Esophagus mucosa (tissue), 1 donor: ENCODE measurements at regions not wholly inside any gene's neighbourhood (a gene's known extent, or its start where the extent isn't known, plus 50 kb on each side); places are given as distances from the start of the nearest gene placed in this dataset.
"Not testable (repeated sequence)": the region's sequence is repeated elsewhere in the genome, so short reads cannot be mapped to it uniquely, and the experiment has no call there.

Experiments
- ATAC-seq: fragments of 200-7000 bp; cut with Tn5 transposase; one replicate; pipeline ENCODE4 v1.9.1; 2020
- donor health status: DM: yes; HTN: yes; CAD: no.

GRCh38 chr12:92987362-92987761, 58.3 kb upstream of the EEA1 start:
- peak; percentile 76 for ATAC-seq

GRCh38 chr12:92987846-92988621, 58.9 kb upstream of the EEA1 start:
- ATAC-seq: peak; percentile 48

GRCh38 chr12:92988622-92989130, 59.6 kb upstream of the EEA1 start:
- no peak for ATAC-seq

GRCh38 chr12:92989715-92990484, 60.8 kb upstream of the EEA1 start:
- ATAC-seq: no peak

GRCh38 chr12:92991134-92991533, 62.0 kb upstream of the EEA1 start:
- ATAC-seq: no peak

- no peak for ATAC-seq
These were observed 62.9 kb upstream of the EEA1 start for GRCh38 chr12:92992041-92992440.

GRCh38 chr12:92993259-92993658, 64.2 kb upstream of the EEA1 start:
- ATAC-seq: no peak

- peak; percentile 44 for ATAC-seq
These were observed 66.3 kb upstream of the EEA1 start for GRCh38 chr12:92995258-92995903.

GRCh38 chr12:93000026-93000425, 70.9 kb upstream of the EEA1 start:
- ATAC-seq: peak; percentile 71

- no peak for ATAC-seq
These were observed 72.3 kb upstream of the EEA1 start for GRCh38 chr12:93001407-93001806.

- peak; percentile 71 for ATAC-seq
These were observed 73.4 kb upstream of the EEA1 start for GRCh38 chr12:93002293-93003054.

GRCh38 chr12:93003531-93004239, 74.6 kb upstream of the EEA1 start:
- no peak for ATAC-seq

- no peak for ATAC-seq
These were observed 76.9 kb upstream of the EEA1 start for GRCh38 chr12:93005928-93006392.

- no peak for ATAC-seq
These were observed 77.5 kb upstream of the EEA1 start for GRCh38 chr12:93006471-93007208.

GRCh38 chr12:93007544-93007943, 78.4 kb upstream of the EEA1 start:
- no peak for ATAC-seq

- ATAC-seq: no peak
These were observed 79.1 kb upstream of the EEA1 start for GRCh38 chr12:93008044-93008778.

- not testable (repeated sequence) for ATAC-seq
These were observed 79.8 kb upstream of the EEA1 start for GRCh38 chr12:93008880-93009279.

- no peak for ATAC-seq
These were observed 80.4 kb upstream of the EEA1 start for GRCh38 chr12:93009533-93009932.

GRCh38 chr12:93010461-93010860, 81.4 kb upstream of the EEA1 start:
- ATAC-seq: no peak

- ATAC-seq: no peak
These were observed 82.0 kb upstream of the EEA1 start for GRCh38 chr12:93011100-93011499.
